Activated CD8-positive, alpha-beta T cell treated with anti-CD3 and anti-CD28 coated beads, Interleukin-2, amount 10 ng/mL, durations not matched to agents 7 days and 5 days (primary cell): ENCODE measurements at regions not wholly inside any gene's neighbourhood (a gene's known extent, or its start where the extent isn't known, plus 50 kb on each side); places are given as distances from the start of the nearest gene placed in this dataset.
"Not testable (repeated sequence)": the region's sequence is repeated elsewhere in the genome, so short reads cannot be mapped to it uniquely, and the experiment has no call there.

Experiments
- ATAC-seq: fragments of 150-1000 bp; cut with Tn5 transposase; one replicate; pipeline ENCODE4 v1.10.0; 2021; ENCODE audit warnings: moderate library complexity
- CTCF ChIA-PET: fragments of 350-600 bp; sonication (Branson Sonifier 250); formaldehyde crosslinking; loops from one replicate; lab custom pipeline; 2021; ENCODE audit warnings: antibody characterized with exemption; lab: Charles Lee
- POLR2A ChIA-PET: fragments of 350-600 bp; sonication (Branson Sonifier 250); formaldehyde crosslinking; loops from one replicate; lab custom pipeline; 2021; ENCODE audit warnings: antibody characterized with exemption; lab: Charles Lee
- DNase-seq: peaks from one replicate; pipeline ENCODE4 v3.0.0-alpha.2; 2020
- H3K27ac Mint-ChIP-seq: one replicate; pipeline ENCODE4 v1.8.0; 2021; ENCODE audit warnings: mild to moderate bottlenecking, mixed read lengths
- H3K27me3 Mint-ChIP-seq: one replicate; pipeline ENCODE4 v1.8.0; 2021; ENCODE audit warnings: low read depth, mixed read lengths
- H3K36me3 Mint-ChIP-seq: one replicate; pipeline ENCODE4 v1.8.0; 2021; ENCODE audit warnings: low read depth, mixed read lengths
- H3K4me1 Mint-ChIP-seq: one replicate; pipeline ENCODE4 v1.8.0; 2021; ENCODE audit warnings: low read depth, mixed read lengths
- H3K4me3 Mint-ChIP-seq: one replicate; pipeline ENCODE4 v1.8.0; 2021; ENCODE audit warnings: mild to moderate bottlenecking, mixed read lengths
- H3K9me3 Mint-ChIP-seq: one replicate; pipeline ENCODE4 v1.8.0; 2022; ENCODE audit warnings: mixed read lengths; ENCODE audit not compliant: insufficient read depth

- H3K27me3 Mint-ChIP-seq, result no peaks in the 10 kb centered on the region
- DNase-seq (no peak), ATAC-seq (no peak)
- H3K9me3 Mint-ChIP-seq, result no peaks in the 10 kb centered on the region
- no peak overlapping the region for H3K4me3 Mint-ChIP-seq
- no peak overlapping the region for H3K27ac Mint-ChIP-seq
- CTCF ChIA-PET, result no interaction called here
- POLR2A ChIA-PET, result no interaction called here
- H3K4me1 Mint-ChIP-seq, result no peaks in the 10 kb centered on the region
- H3K36me3 Mint-ChIP-seq, result no peaks in the 10 kb centered on the region
These were observed 102.6 kb upstream of the TSHZ3 start for GRCh38 chr19:31451686-31452330.

DNA sequence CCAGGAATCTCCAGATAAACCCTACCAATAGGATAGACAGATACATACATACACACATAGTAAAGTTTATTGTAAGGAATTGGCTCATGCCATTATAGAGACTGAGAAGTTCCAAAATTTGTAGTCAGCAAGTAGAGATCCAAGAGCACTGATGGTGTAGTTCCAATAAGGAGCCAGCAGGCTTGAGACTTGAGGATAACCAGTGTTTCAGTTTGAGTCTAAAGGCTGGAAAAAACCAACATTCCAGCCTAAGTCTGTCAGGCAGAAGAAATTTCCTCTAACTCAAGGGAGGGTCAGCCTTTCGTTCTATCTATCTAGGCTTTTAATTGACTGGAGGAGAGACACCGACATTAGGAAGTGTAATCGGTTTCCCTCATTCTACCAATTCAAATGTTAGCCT, 110.2 kb upstream of the TSHZ3 start:
- Mint-ChIP-seq H3K4me3 (no peak overlapping the region), H3K27ac (no peak overlapping the region), H3K4me1 (no peaks in the 10 kb centered on the region), H3K27me3 (no peaks in the 10 kb centered on the region), H3K36me3 (no peaks in the 10 kb centered on the region), H3K9me3 (no peaks in the 10 kb centered on the region)
- ATAC-seq (no peak), DNase-seq (no peak)
- POLR2A ChIA-PET, result no interaction called here
- CTCF ChIA-PET, result no interaction called here

- no peaks in the 10 kb centered on the region for H3K27me3 Mint-ChIP-seq
- DNase-seq (no peak), ATAC-seq (no peak)
- no peak overlapping the region for H3K27ac Mint-ChIP-seq
- H3K36me3 Mint-ChIP-seq, result no peaks in the 10 kb centered on the region
- no peaks in the 10 kb centered on the region for H3K4me1 Mint-ChIP-seq
- CTCF ChIA-PET, result no interaction called here
- H3K9me3 Mint-ChIP-seq, result no peaks in the 10 kb centered on the region
- H3K4me3 Mint-ChIP-seq, result no peak overlapping the region
- POLR2A ChIA-PET, result no interaction called here
These were observed 112.7 kb upstream of the TSHZ3 start for GRCh38 chr19:31461814-31462539.

DNA sequence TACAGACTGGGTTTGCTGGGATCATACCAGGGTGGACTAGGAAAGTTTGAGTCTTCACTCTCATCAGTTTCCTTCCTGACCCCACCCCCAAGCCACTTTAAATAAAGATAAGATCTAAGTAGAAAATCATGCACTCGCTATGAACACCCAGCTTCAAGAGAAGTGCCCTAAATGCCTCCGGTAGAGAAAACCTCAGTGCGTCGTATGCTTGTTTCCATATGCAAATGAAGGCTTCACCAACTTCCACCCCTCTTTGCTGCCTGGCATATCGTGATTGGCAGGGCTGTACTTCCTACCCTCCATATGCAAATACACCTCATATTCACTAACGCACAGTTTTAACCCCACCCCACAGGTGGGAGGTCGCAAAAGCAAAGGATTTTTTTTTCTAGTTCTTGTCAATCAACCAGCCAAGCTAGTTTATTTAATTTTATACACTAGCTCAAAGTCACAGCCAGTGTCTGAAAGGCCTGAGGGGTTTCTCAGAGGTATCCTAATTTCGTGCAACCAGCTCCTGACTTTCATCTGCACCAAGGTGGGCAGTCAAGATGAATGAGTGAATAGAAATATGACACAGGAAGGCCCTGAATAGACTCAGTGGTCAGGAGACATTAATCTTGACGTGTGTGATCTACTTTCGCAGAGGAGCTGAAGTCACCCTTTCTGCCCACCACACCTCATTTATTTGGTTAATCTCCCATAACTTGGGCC, 121.1 kb upstream of the TSHZ3 start:
- POLR2A ChIA-PET, result no interaction called here
- no peak overlapping the region for H3K4me3 Mint-ChIP-seq
- ATAC-seq, result no peak
- no peak overlapping the region for H3K27ac Mint-ChIP-seq
- H3K9me3 Mint-ChIP-seq, result peaks cover 4% of the 10 kb centered on the region
- DNase-seq, result no peak
- CTCF ChIA-PET, result no interaction called here
- H3K27me3 Mint-ChIP-seq, result no peaks in the 10 kb centered on the region
- no peaks in the 10 kb centered on the region for H3K36me3 Mint-ChIP-seq
- no peaks in the 10 kb centered on the region for H3K4me1 Mint-ChIP-seq

- Mint-ChIP-seq H3K9me3 (peaks cover 4% of the 10 kb centered on the region), H3K27me3 (no peaks in the 10 kb centered on the region), H3K4me1 (no peaks in the 10 kb centered on the region), H3K36me3 (no peaks in the 10 kb centered on the region), H3K27ac (no peak overlapping the region), H3K4me3 (no peak overlapping the region)
- POLR2A ChIA-PET, result no interaction called here
- CTCF ChIA-PET, result no interaction called here
- ATAC-seq (no peak), DNase-seq (no peak)
These were observed 121.7 kb upstream of the TSHZ3 start for GRCh38 chr19:31470952-31471351.

DNA sequence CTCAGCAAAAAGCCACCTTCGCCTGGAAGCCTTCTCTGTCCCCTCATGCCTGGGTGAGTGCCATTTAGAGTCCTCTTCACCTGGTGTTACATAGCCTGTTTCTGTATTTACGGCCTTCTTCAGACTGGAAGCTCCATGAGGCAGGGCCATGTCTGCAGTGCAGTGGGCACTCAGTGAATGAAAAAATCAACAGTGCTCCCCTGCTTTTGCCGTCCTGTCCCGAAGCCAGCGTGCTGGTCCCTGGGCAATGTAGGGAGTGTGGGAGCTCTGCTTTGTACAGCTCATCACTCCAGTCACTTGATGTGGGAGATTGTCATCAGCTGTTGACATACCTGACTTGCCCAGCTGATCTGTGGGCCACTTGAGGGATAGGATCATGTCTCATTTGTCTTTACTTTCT, 129.0 kb upstream of the TSHZ3 start:
- Mint-ChIP-seq H3K4me3 (no peak overlapping the region), H3K36me3 (no peaks in the 10 kb centered on the region), H3K4me1 (no peaks in the 10 kb centered on the region), H3K9me3 (no peaks in the 10 kb centered on the region), H3K27ac (no peak overlapping the region), H3K27me3 (no peaks in the 10 kb centered on the region)
- ChIA-PET POLR2A (no interaction called here), CTCF (no interaction called here)
- DNase-seq (no peak), ATAC-seq (no peak)

DNA sequence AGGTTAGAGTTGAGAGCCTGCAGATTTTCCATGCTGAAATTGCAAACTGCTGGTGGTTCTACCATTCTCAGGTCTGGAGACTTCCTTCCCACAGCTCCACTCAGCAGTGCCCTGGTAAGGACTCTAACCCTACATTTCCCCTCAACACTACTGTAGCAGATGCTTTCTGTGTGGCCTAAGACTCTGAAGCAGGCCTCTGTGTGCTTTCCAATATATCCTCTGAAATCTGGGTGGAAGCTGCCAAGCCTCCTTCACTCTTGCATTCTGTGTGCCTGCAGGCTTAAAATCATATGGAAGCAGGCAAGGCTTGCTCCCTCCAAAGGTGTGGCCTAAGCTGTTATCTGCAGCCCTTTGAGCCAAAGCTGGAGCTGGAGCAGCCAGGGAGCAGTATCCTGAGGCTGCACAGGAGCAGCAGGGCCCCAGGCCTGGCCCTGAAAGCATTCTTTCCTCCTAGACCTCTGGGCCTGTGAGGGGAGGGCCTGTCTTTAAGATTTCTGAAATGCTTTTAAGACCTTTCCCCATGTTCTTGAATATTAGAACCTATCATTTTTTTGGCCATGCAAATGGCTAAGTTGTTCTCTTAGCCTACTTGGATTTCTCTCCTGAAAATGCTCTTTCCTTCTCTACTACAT, 134.1 kb upstream of the TSHZ3 start:
- no peak overlapping the region for H3K27ac Mint-ChIP-seq
- no peaks in the 10 kb centered on the region for H3K4me1 Mint-ChIP-seq
- H3K9me3 Mint-ChIP-seq, result no peaks in the 10 kb centered on the region
- POLR2A ChIA-PET, result no interaction called here
- no peaks in the 10 kb centered on the region for H3K27me3 Mint-ChIP-seq
- no peaks in the 10 kb centered on the region for H3K36me3 Mint-ChIP-seq
- no peak for ATAC-seq
- no peak overlapping the region for H3K4me3 Mint-ChIP-seq
- no peak for DNase-seq
- CTCF ChIA-PET, result no interaction called here

DNA sequence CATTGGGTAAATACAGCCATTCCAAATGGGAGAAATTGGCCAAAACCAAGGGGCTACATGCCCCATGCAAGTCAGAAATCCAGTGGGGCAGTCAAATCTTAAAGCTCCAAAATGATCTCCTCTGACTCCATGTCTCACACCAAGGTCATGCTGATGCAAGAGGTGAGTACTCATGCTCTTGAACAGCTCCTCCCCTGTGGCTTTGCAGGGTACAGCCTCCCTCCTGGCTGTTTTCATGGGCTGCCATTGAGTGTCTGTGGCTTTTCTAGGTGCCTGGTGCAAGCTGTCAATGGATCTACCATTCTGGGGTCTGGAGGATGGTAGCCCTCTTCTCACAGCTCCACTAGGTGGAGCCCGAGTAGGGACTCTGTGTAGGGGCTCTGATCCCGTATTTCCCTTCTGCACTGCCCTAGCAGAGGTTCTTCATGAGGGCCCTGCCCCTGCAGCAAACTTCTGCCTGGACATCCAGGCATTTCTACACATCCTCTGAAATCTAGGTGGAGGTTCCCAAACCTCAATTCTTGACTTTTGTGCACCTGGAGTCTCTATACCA, 135.7 kb upstream of the TSHZ3 start:
- CTCF ChIA-PET, H3K9me3 Mint-ChIP-seq, ATAC-seq: not testable (repeated sequence)

GRCh38 chr19:31485472-31485871, 136.2 kb upstream of the TSHZ3 start:
- ChIA-PET CTCF (no interaction called here), POLR2A (no interaction called here)
- ATAC-seq (no peak), DNase-seq (no peak)
- Mint-ChIP-seq H3K4me3 (no peak overlapping the region), H3K36me3 (no peaks in the 10 kb centered on the region), H3K9me3 (no peaks in the 10 kb centered on the region), H3K27me3 (no peaks in the 10 kb centered on the region), H3K4me1 (no peaks in the 10 kb centered on the region), H3K27ac (no peak overlapping the region)

More for the DNA sequence above, 135.7 kb upstream of the TSHZ3 start:
- H3K27me3 Mint-ChIP-seq, H3K4me3 Mint-ChIP-seq, H3K27ac Mint-ChIP-seq, H3K4me1 Mint-ChIP-seq, DNase-seq, H3K36me3 Mint-ChIP-seq, POLR2A ChIA-PET: not testable (repeated sequence)

- POLR2A ChIA-PET, result no interaction called here
- DNase-seq, result no peak
- H3K27me3 Mint-ChIP-seq, result no peaks in the 10 kb centered on the region
- H3K9me3 Mint-ChIP-seq, result no peaks in the 10 kb centered on the region
- ATAC-seq, result no peak
- no peaks in the 10 kb centered on the region for H3K4me1 Mint-ChIP-seq
- CTCF ChIA-PET, result no interaction called here
- no peak overlapping the region for H3K27ac Mint-ChIP-seq
- no peak overlapping the region for H3K4me3 Mint-ChIP-seq
- H3K36me3 Mint-ChIP-seq, result no peaks in the 10 kb centered on the region
These were observed 142.0 kb upstream of the TSHZ3 start for GRCh38 chr19:31491242-31491641.

- ChIA-PET CTCF (no interaction called here), POLR2A (no interaction called here)
- Mint-ChIP-seq H3K27me3 (no peaks in the 10 kb centered on the region), H3K4me3 (no peak overlapping the region), H3K27ac (no peak overlapping the region), H3K36me3 (no peaks in the 10 kb centered on the region), H3K4me1 (no peaks in the 10 kb centered on the region), H3K9me3 (no peaks in the 10 kb centered on the region)
- ATAC-seq, result no peak
- no peak for DNase-seq
These were observed 142.8 kb upstream of the TSHZ3 start for GRCh38 chr19:31492050-31492449.

DNA sequence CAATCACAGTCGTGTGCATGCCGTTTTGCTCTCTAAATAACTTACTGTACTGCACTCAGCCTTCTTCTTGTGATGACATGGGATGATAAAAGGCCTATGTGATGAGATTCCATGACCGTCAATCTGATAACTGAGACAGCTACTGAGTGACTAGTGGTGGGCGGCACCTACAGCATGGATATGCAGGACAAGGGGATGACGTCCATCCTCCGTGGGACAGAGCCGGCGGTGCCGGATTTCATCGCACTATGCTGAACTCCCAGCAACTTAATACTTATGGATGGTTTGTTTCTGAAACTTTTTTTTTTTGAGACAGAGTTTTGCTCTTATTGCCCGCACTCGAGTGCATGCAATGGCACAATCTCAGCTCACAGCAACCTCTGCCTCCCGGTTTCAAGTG, 146.8 kb upstream of the TSHZ3 start:
- Mint-ChIP-seq H3K4me1 (no peaks in the 10 kb centered on the region), H3K4me3 (no peak overlapping the region), H3K36me3 (no peaks in the 10 kb centered on the region), H3K9me3 (no peaks in the 10 kb centered on the region), H3K27me3 (no peaks in the 10 kb centered on the region), H3K27ac (no peak overlapping the region)
- ATAC-seq (no peak), DNase-seq (no peak)
- ChIA-PET POLR2A (no interaction called here), CTCF (no interaction called here)
